ENCODE measurements at regions not wholly inside any gene's neighbourhood (a gene's known extent, or its start where the extent isn't known, plus 50 kb on each side); places are given as distances from the start of the nearest gene placed in this dataset.

DNA sequence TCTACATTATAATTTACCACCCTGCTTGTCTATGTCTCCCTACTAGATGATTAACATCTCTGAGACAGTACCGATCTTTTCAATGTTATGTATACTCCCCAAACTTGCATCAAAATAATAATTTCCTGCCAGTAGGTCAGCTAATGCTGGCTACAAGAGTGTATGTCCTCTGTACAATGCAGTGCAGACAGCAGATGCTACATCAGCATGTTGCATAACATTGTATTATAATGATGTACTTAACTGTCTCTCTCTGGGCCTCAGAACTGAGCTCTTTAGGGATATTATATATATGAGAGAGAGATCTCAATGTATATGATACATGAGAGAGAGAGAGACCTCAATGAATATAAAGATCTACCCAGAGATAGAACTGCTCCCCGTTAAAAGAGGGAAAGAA lies 456.6 kb downstream of the SHQ1 start:
- no peaks in the 10 kb centered on the region for H4K20me1 ChIP-seq (ENCODE audit: insufficient read depth)
- H3K4me1 ChIP-seq (ENCODE audit: low read depth, poor library complexity, severe bottlenecking) = no peaks in the 10 kb centered on the region
- 0 out of 2 replicates have a peak, but pooled peaks cover 7% of the 10 kb centered on the region for H3K79me2 ChIP-seq (ENCODE audit: insufficient read depth, low read depth)
- no peaks in the 10 kb centered on the region for H3K27me3 ChIP-seq (ENCODE audit: insufficient read depth, low read depth)
- H2AFZ ChIP-seq (ENCODE audit: low read depth) = no peak overlapping the region
- H3K4me2 ChIP-seq = no peak overlapping the region
- TF ChIP-seq, protein P1, sequence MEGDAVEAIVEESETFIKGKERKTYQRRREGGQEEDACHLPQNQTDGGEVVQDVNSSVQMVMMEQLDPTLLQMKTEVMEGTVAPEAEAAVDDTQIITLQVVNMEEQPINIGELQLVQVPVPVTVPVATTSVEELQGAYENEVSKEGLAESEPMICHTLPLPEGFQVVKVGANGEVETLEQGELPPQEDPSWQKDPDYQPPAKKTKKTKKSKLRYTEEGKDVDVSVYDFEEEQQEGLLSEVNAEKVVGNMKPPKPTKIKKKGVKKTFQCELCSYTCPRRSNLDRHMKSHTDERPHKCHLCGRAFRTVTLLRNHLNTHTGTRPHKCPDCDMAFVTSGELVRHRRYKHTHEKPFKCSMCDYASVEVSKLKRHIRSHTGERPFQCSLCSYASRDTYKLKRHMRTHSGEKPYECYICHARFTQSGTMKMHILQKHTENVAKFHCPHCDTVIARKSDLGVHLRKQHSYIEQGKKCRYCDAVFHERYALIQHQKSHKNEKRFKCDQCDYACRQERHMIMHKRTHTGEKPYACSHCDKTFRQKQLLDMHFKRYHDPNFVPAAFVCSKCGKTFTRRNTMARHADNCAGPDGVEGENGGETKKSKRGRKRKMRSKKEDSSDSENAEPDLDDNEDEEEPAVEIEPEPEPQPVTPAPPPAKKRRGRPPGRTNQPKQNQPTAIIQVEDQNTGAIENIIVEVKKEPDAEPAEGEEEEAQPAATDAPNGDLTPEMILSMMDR (conservative IDR thresholded peaks at IDR 0.05; ENCODE audit: low read depth, low read length) = no peak
- no peak overlapping the region for H3K4me3 ChIP-seq (IDR thresholded peaks at IDR 0.05; ENCODE audit: insufficient read depth, low read depth, low read length)
- no peak overlapping the region for H3K27ac ChIP-seq
- no peak overlapping the region for H3K9ac ChIP-seq
- no peaks in the 10 kb centered on the region for H3K36me3 ChIP-seq (ENCODE audit: insufficient read depth)

DNA sequence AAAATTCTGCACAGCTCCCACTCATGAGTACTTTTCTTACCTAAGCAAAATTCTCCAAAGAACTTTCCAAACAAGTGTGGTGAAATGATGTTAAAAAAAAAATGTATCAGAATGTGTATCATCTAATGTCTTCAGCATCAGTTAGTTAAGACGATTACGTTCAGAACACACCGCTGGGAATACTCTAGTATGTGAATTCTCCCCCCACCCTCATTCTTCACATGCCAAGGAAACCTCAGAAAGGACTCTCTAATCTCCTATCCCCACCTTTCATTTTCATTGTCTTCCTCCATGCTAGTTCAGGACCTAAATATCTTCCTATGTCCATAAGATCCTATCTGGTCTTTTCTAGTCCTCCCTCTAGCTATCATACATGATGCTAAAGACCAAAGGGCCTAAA lies 457.4 kb downstream of the SHQ1 start:
- Histone ChIP-seq H3K9ac (no peak overlapping the region), H2AFZ (ENCODE audit: low read depth) (no peak overlapping the region), H3K79me2 (ENCODE audit: insufficient read depth, low read depth) (0 out of 2 replicates have a peak, but pooled peaks cover 7% of the 10 kb centered on the region), H3K4me1 (ENCODE audit: low read depth, poor library complexity, severe bottlenecking) (no peaks in the 10 kb centered on the region), H3K36me3 (ENCODE audit: insufficient read depth) (no peaks in the 10 kb centered on the region), H4K20me1 (ENCODE audit: insufficient read depth) (no peaks in the 10 kb centered on the region), H3K4me2 (no peak overlapping the region), H3K27ac (no peak overlapping the region), H3K27me3 (ENCODE audit: insufficient read depth, low read depth) (no peaks in the 10 kb centered on the region), H3K4me3 (IDR thresholded peaks at IDR 0.05; ENCODE audit: insufficient read depth, low read depth, low read length) (no peak overlapping the region)
- TF ChIP-seq, protein P1 (conservative IDR thresholded peaks at IDR 0.05; ENCODE audit: low read depth, low read length) = no peak

DNA sequence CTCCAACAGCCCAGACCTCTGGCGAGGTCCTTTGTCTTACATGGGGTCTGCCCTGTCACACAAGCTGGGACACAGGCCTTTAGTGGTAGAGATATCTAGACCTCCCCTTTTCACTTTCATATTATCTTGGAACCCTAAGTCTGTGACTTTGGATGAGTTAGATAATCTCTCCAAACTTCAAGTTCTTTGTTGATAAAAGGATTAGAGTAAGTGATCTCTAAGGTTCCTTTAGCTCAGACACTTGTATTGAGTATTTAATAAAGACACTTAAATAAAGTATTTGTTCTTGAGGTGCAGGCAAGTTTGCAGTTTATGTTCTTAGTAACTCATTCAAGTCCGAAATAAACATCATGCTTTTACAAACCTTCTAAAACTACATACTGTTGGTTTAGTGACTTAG lies 459.6 kb downstream of the SHQ1 start:
- Histone ChIP-seq H3K79me2 (ENCODE audit: insufficient read depth, low read depth) (0 out of 2 replicates have a peak, but pooled peaks cover 7% of the 10 kb centered on the region), H3K9ac (no peak overlapping the region), H4K20me1 (ENCODE audit: insufficient read depth) (0 out of 2 replicates have a peak, but pooled peaks cover 4% of the 10 kb centered on the region), H3K4me1 (ENCODE audit: low read depth, poor library complexity, severe bottlenecking) (no peaks in the 10 kb centered on the region), H3K27me3 (ENCODE audit: insufficient read depth, low read depth) (no peaks in the 10 kb centered on the region), H3K36me3 (ENCODE audit: insufficient read depth) (no peaks in the 10 kb centered on the region), H3K4me3 (IDR thresholded peaks at IDR 0.05; ENCODE audit: insufficient read depth, low read depth, low read length) (no peak overlapping the region), H2AFZ (ENCODE audit: low read depth) (no peak overlapping the region), H3K27ac (no peak overlapping the region), H3K4me2 (no peak overlapping the region)
- TF ChIP-seq, protein P1 (conservative IDR thresholded peaks at IDR 0.05; ENCODE audit: low read depth, low read length) = no peak

DNA sequence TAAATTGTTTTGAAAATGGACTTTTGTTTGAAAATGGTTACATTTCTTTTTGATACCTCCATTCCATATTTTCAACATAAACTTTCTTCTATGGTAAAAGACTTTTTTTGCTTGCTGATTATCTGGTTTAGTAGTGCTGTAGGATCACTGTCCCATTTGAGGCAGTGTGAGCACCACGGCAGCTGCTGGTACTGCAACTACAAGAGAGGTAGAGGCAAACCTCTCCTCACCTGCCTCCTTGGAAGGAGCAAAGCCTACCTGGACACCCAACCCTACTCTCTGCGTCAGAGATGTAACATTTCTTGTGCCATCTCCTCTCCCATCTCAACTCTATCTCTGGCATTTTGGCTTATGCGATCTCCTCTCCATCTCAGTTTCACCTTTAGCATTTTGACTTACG lies 460.1 kb downstream of the SHQ1 start:
- Histone ChIP-seq H3K4me1 (ENCODE audit: low read depth, poor library complexity, severe bottlenecking) (no peaks in the 10 kb centered on the region), H3K27me3 (ENCODE audit: insufficient read depth, low read depth) (no peaks in the 10 kb centered on the region), H3K9ac (no peak overlapping the region), H3K79me2 (ENCODE audit: insufficient read depth, low read depth) (0 out of 2 replicates have a peak, but pooled peaks cover 7% of the 10 kb centered on the region), H4K20me1 (ENCODE audit: insufficient read depth) (0 out of 2 replicates have a peak, but pooled peaks cover 4% of the 10 kb centered on the region), H3K27ac (no peak overlapping the region), H3K36me3 (ENCODE audit: insufficient read depth) (no peaks in the 10 kb centered on the region), H3K4me3 (IDR thresholded peaks at IDR 0.05; ENCODE audit: insufficient read depth, low read depth, low read length) (no peak overlapping the region), H3K4me2 (no peak overlapping the region), H2AFZ (ENCODE audit: low read depth) (no peak overlapping the region)
- TF ChIP-seq, protein P1 (conservative IDR thresholded peaks at IDR 0.05; ENCODE audit: low read depth, low read length) = no peak
